ENCODE measurements at regions not wholly inside any gene's neighbourhood (a gene's known extent, or its start where the extent isn't known, plus 50 kb on each side); places are given as distances from the start of the nearest gene placed in this dataset.

- no peaks in the 10 kb centered on the region for H3K4me1 ChIP-seq (ENCODE audit: control insufficient read depth in 2 of 2, insufficient read depth in 2 of 2, low read length in 2 of 2)
- no peaks in the 10 kb centered on the region for H3K36me3 ChIP-seq (replicated peaks in 1 of 2; ENCODE audit: control extremely low read depth in 1 of 2, control insufficient read depth in 1 of 2, extremely low read depth in 1 of 2, insufficient read depth in 2 of 2, low read length in 1 of 2)
- no peak overlapping the region for H3K9ac ChIP-seq (ENCODE audit: low read length)
- H4K20me1 ChIP-seq (ENCODE audit: control insufficient read depth, insufficient read depth, low read length, poor library complexity, severe bottlenecking) = no peaks in the 10 kb centered on the region
- no CpG with 5 or more reads among the region's 2 CpGs for WGBS (ENCODE audit: insufficient coverage)
- no peak for ATAC-seq (ENCODE audit: low read depth)
- H3K27me3 ChIP-seq (replicated peaks in 1 of 4; ENCODE audit: control extremely low read depth in 1 of 4, control insufficient read depth in 3 of 4, insufficient read depth in 4 of 4, low read length in 3 of 4) = no peaks in the 10 kb centered on the region
- H3K9me3 ChIP-seq (ENCODE audit: control extremely low read depth in 1 of 3, control insufficient read depth in 2 of 3, insufficient read depth in 1 of 3, low read length in 2 of 3) = no peaks in the 10 kb centered on the region
- H3K4me1 Mint-ChIP-seq = no peaks in the 10 kb centered on the region
- no peaks in the 10 kb centered on the region for H3K9me3 Mint-ChIP-seq (ENCODE audit: insufficient read depth)
- TF ChIP-seq, protein P1, sequence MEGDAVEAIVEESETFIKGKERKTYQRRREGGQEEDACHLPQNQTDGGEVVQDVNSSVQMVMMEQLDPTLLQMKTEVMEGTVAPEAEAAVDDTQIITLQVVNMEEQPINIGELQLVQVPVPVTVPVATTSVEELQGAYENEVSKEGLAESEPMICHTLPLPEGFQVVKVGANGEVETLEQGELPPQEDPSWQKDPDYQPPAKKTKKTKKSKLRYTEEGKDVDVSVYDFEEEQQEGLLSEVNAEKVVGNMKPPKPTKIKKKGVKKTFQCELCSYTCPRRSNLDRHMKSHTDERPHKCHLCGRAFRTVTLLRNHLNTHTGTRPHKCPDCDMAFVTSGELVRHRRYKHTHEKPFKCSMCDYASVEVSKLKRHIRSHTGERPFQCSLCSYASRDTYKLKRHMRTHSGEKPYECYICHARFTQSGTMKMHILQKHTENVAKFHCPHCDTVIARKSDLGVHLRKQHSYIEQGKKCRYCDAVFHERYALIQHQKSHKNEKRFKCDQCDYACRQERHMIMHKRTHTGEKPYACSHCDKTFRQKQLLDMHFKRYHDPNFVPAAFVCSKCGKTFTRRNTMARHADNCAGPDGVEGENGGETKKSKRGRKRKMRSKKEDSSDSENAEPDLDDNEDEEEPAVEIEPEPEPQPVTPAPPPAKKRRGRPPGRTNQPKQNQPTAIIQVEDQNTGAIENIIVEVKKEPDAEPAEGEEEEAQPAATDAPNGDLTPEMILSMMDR (IDR thresholded peaks at IDR 0.05) = no peak
- TF ChIP-seq EZH2 (IDR thresholded peaks at IDR 0.05; ENCODE audit: borderline replicate concordance, insufficient read depth, low read depth, low read length, poor library complexity, severe bottlenecking) = no peak
- no peak for DNase-seq
- no peak overlapping the region for H3K4me2 ChIP-seq (replicated peaks; ENCODE audit: low read depth, low read length, poor library complexity, severe bottlenecking)
- H3K4me3 Mint-ChIP-seq = no peak overlapping the region
- ChIA-PET POLR2A (no interaction called here), CTCF (no interaction called here)
- no peak overlapping the region for H3K27ac ChIP-seq (ENCODE audit: low read length in 2 of 2)
- no peaks in the 10 kb centered on the region for H3K79me2 ChIP-seq (ENCODE audit: control insufficient read depth, insufficient read depth, low read length)
- H3K27ac Mint-ChIP-seq = no peak overlapping the region
- intact Hi-C loops (cut with micrococcal nuclease) = no loop called here
- H3K4me3 ChIP-seq (ENCODE audit: control extremely low read depth in 1 of 5, extremely low read depth in 1 of 5, insufficient read depth in 1 of 5, low read depth in 2 of 5, low read length in 4 of 5) = no peak overlapping the region
- H2AFZ ChIP-seq (ENCODE audit: insufficient read depth, low read depth, low read length, poor library complexity, severe bottlenecking) = no peak overlapping the region
- no peaks in the 10 kb centered on the region for H3K27me3 Mint-ChIP-seq
Observed at GRCh38 chr15:35958975-35959374, 413.0 kb upstream of the DPH6 start.

DNA sequence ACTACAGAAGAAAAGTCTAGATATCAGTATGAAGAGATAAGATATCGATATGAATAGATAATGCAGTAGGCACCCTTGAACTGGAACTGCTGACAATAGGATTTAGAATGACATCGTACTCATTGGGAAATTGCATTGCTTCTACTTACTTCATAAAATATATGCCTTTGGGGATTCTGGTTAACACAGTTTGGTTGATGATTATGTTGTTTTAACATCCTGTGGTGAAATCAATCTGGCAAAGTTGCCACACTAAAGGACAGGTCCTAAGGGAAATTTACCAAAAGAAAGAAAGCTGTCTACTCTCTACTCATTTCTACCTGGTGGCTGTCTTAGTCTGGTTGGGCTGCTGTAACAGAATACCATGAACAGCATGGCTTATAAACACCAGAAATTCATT, 417.4 kb upstream of the DPH6 start:
- Histone ChIP-seq H3K9ac (ENCODE audit: low read length) (no peak overlapping the region), H3K4me2 (replicated peaks; ENCODE audit: low read depth, low read length, poor library complexity, severe bottlenecking) (no peak overlapping the region), H3K79me2 (ENCODE audit: control insufficient read depth, insufficient read depth, low read length) (no peaks in the 10 kb centered on the region), H3K9me3 (ENCODE audit: control extremely low read depth in 1 of 3, control insufficient read depth in 2 of 3, insufficient read depth in 1 of 3, low read length in 2 of 3) (no peaks in the 10 kb centered on the region), H3K27me3 (replicated peaks in 1 of 4; ENCODE audit: control extremely low read depth in 1 of 4, control insufficient read depth in 3 of 4, insufficient read depth in 4 of 4, low read length in 3 of 4) (no peaks in the 10 kb centered on the region), H3K4me3 (ENCODE audit: control extremely low read depth in 1 of 5, extremely low read depth in 1 of 5, insufficient read depth in 1 of 5, low read depth in 2 of 5, low read length in 4 of 5) (no peak overlapping the region), H4K20me1 (ENCODE audit: control insufficient read depth, insufficient read depth, low read length, poor library complexity, severe bottlenecking) (no peaks in the 10 kb centered on the region), H3K36me3 (replicated peaks in 1 of 2; ENCODE audit: control extremely low read depth in 1 of 2, control insufficient read depth in 1 of 2, extremely low read depth in 1 of 2, insufficient read depth in 2 of 2, low read length in 1 of 2) (no peaks in the 10 kb centered on the region), H2AFZ (ENCODE audit: insufficient read depth, low read depth, low read length, poor library complexity, severe bottlenecking) (no peak overlapping the region), H3K27ac (ENCODE audit: low read length in 2 of 2) (no peak overlapping the region), H3K4me1 (ENCODE audit: control insufficient read depth in 2 of 2, insufficient read depth in 2 of 2, low read length in 2 of 2) (no peaks in the 10 kb centered on the region)
- ChIA-PET CTCF (no interaction called here), POLR2A (no interaction called here)
- ATAC-seq (ENCODE audit: low read depth) (no peak), DNase-seq (no peak)
- intact Hi-C loops (cut with micrococcal nuclease) = no loop called here
- Mint-ChIP-seq H3K4me3 (no peak overlapping the region), H3K9me3 (ENCODE audit: insufficient read depth) (no peaks in the 10 kb centered on the region), H3K27me3 (no peaks in the 10 kb centered on the region), H3K4me1 (no peaks in the 10 kb centered on the region), H3K27ac (no peak overlapping the region)
- TF ChIP-seq, protein P1 (IDR thresholded peaks at IDR 0.05) = no peak
- no peak for TF ChIP-seq EZH2 (IDR thresholded peaks at IDR 0.05; ENCODE audit: borderline replicate concordance, insufficient read depth, low read depth, low read length, poor library complexity, severe bottlenecking)
- WGBS (ENCODE audit: insufficient coverage) = no CpG with 5 or more reads among the region's 2 CpGs
